CD4-positive, alpha-beta T cell (primary cell): ENCODE measurements at regions not wholly inside any gene's neighbourhood (a gene's known extent, or its start where the extent isn't known, plus 50 kb on each side); places are given as distances from the start of the nearest gene placed in this dataset.

Experiments
- ATAC-seq: fragments of 200-7000 bp; cut with Tn5 transposase; one replicate; pipeline ENCODE4 v1.10.0; 2022; ENCODE audit warnings: mild to moderate bottlenecking; ENCODE audit not compliant: poor library complexity
- CTCF ChIA-PET: fragments of 350-600 bp; sonication (Branson Sonifier 250); formaldehyde crosslinking; loops from one replicate; lab custom pipeline; 2021; ENCODE audit warnings: antibody characterized with exemption, inconsistent platforms; lab: Charles Lee
- POLR2A ChIA-PET: fragments of 350-600 bp; sonication (Branson Sonifier 250); formaldehyde crosslinking; loops from one replicate; lab custom pipeline; 2021; ENCODE audit warnings: antibody characterized with exemption, inconsistent platforms; lab: Charles Lee
- DNase-seq, 14 experiments: peaks; one replicate each; pipeline ENCODE4 v3.0.0-alpha.2; 2013 to 2020; ENCODE audit warnings: mixed read lengths in 2 of 14
- H3K27ac ChIP-seq, 2 donors: one replicate each; pipeline versions ENCODE4 v1.5.1 to v1.7.0; 2013; ENCODE audit warnings: low read length in 2 of 2, low read depth in 1 of 2, mild to moderate bottlenecking in 1 of 2
- H3K27me3 ChIP-seq, 2 experiments: 1 replicate in 1 of 2; 2 replicates in 1 of 2; pipeline versions ENCODE4 v1.6.1 to v1.7.0; 2013; ENCODE audit warnings: low read length in 2 of 2, control low read depth in 1 of 2, mild to moderate bottlenecking in 1 of 2, moderate library complexity in 1 of 2; ENCODE audit not compliant: insufficient read depth in 2 of 2, control insufficient read depth in 1 of 2
- H3K36me3 ChIP-seq: one replicate; pipeline ENCODE4 v1.6.1; 2013; ENCODE audit warnings: low read length, control low read depth; ENCODE audit not compliant: insufficient read depth
- H3K4me1 ChIP-seq: one replicate; pipeline ENCODE4 v1.6.1; 2013; ENCODE audit warnings: low read length, control low read depth; ENCODE audit not compliant: insufficient read depth
- H3K4me3 ChIP-seq: one replicate; pipeline ENCODE4 v1.5.1; 2013; ENCODE audit warnings: mild to moderate bottlenecking, low read length, moderate library complexity
- H3K9me3 ChIP-seq, 2 experiments: 1 replicate in 1 of 2; 2 replicates in 1 of 2; pipeline versions ENCODE4 v1.6.1 to v1.7.0; 2013; ENCODE audit warnings: low read length in 2 of 2, mild to moderate bottlenecking in 2 of 2, control low read depth in 1 of 2, moderate library complexity in 1 of 2; ENCODE audit not compliant: control insufficient read depth in 1 of 2, insufficient read depth in 1 of 2
- H3K27ac Mint-ChIP-seq: one replicate; pipeline ENCODE4 v1.8.0; 2020; ENCODE audit warnings: mixed read lengths
- H3K27me3 Mint-ChIP-seq: one replicate; pipeline ENCODE4 v1.8.0; 2021; ENCODE audit warnings: mixed read lengths
- H3K36me3 Mint-ChIP-seq: one replicate; pipeline ENCODE4 v1.8.0; 2021; ENCODE audit warnings: low read depth, mixed read lengths
- H3K4me1 Mint-ChIP-seq: one replicate; pipeline ENCODE4 v1.8.0; 2021; ENCODE audit warnings: low read depth, mixed read lengths
- H3K4me3 Mint-ChIP-seq: one replicate; pipeline ENCODE4 v1.8.0; 2020; ENCODE audit warnings: mild to moderate bottlenecking, mixed read lengths
- H3K9me3 Mint-ChIP-seq: one replicate; pipeline ENCODE4 v1.8.0; 2020; ENCODE audit warnings: mixed read lengths
- intact Hi-C, 2 experiments: fragments of 100-400 bp; cut with DNase I in 1 of 2; cut with micrococcal nuclease in 1 of 2; formaldehyde crosslinking; loops; one replicate each; pipeline versions ENCODE4 v1.15.1 to v1.9.0; 2023 to 2025; cut with DNase I, micrococcal nuclease
- TF ChIP-seq, protein P1 (sequence below): fragments of 200-600 bp; IDR thresholded peaks from one replicate; pipeline ENCODE4 v1.8.0; 2022; ENCODE audit warnings: antibody characterized with exemption, mild to moderate bottlenecking

- no peak overlapping the region for H3K27ac ChIP-seq
- peaks cover 35 to 67% of the 10 kb centered on the region in 2 experiments for H3K27me3 ChIP-seq
- H3K27me3 Mint-ChIP-seq: peaks cover 96% of the 10 kb centered on the region
- no peak overlapping the region for H3K4me3 ChIP-seq
- no peaks in the 10 kb centered on the region for H3K36me3 Mint-ChIP-seq
- H3K4me1 Mint-ChIP-seq: no peaks in the 10 kb centered on the region
- intact Hi-C loops: no loop called here
- no peaks in the 10 kb centered on the region for H3K36me3 ChIP-seq
- no peaks in the 10 kb centered on the region for H3K4me1 ChIP-seq
- H3K9me3 ChIP-seq: peaks cover 0 to 5% of the 10 kb centered on the region in 2 experiments
- DNase-seq: no peak
- ChIA-PET CTCF (no interaction called here), POLR2A (no interaction called here)
- H3K4me3 Mint-ChIP-seq: no peak overlapping the region
- no peak for ATAC-seq
- TF ChIP-seq, protein P1, sequence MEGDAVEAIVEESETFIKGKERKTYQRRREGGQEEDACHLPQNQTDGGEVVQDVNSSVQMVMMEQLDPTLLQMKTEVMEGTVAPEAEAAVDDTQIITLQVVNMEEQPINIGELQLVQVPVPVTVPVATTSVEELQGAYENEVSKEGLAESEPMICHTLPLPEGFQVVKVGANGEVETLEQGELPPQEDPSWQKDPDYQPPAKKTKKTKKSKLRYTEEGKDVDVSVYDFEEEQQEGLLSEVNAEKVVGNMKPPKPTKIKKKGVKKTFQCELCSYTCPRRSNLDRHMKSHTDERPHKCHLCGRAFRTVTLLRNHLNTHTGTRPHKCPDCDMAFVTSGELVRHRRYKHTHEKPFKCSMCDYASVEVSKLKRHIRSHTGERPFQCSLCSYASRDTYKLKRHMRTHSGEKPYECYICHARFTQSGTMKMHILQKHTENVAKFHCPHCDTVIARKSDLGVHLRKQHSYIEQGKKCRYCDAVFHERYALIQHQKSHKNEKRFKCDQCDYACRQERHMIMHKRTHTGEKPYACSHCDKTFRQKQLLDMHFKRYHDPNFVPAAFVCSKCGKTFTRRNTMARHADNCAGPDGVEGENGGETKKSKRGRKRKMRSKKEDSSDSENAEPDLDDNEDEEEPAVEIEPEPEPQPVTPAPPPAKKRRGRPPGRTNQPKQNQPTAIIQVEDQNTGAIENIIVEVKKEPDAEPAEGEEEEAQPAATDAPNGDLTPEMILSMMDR: no peak
- H3K9me3 Mint-ChIP-seq: no peaks in the 10 kb centered on the region
- H3K27ac Mint-ChIP-seq: no peak overlapping the region
These were observed 72.5 kb downstream of the RRAGC start for GRCh38 chr1:38787041-38787440.

GRCh38 chr1:38786040-38786436, 73.5 kb downstream of the RRAGC start:
- no peaks in the 10 kb centered on the region for H3K4me1 Mint-ChIP-seq
- Histone ChIP-seq H3K27ac (no peak overlapping the region), H3K36me3 (no peaks in the 10 kb centered on the region), H3K4me1 (no peaks in the 10 kb centered on the region), H3K9me3 (peaks cover 0 to 5% of the 10 kb centered on the region in 2 experiments), H3K4me3 (no peak overlapping the region), H3K27me3 (peaks cover 39 to 67% of the 10 kb centered on the region in 2 experiments)
- no peak for ATAC-seq
- no peak overlapping the region for H3K27ac Mint-ChIP-seq
- TF ChIP-seq, protein P1: no peak
- no peaks in the 10 kb centered on the region for H3K9me3 Mint-ChIP-seq
- ChIA-PET CTCF (no interaction called here), POLR2A (no interaction called here)
- intact Hi-C loops: no loop called here
- DNase-seq: no peak
- peaks cover 96% of the 10 kb centered on the region for H3K27me3 Mint-ChIP-seq
- no peak overlapping the region for H3K4me3 Mint-ChIP-seq
- no peaks in the 10 kb centered on the region for H3K36me3 Mint-ChIP-seq

- H3K36me3 ChIP-seq: no peaks in the 10 kb centered on the region
- CTCF ChIA-PET: no interaction called here
- no peak overlapping the region for H3K27ac Mint-ChIP-seq
- H3K9me3 ChIP-seq: peaks cover 0 to 5% of the 10 kb centered on the region in 2 experiments
- TF ChIP-seq, protein P1: no peak
- no peak overlapping the region for H3K4me3 Mint-ChIP-seq
- H3K36me3 Mint-ChIP-seq: no peaks in the 10 kb centered on the region
- DNase-seq (no peak), ATAC-seq (no peak)
- no peaks in the 10 kb centered on the region for H3K4me1 Mint-ChIP-seq
- no peak overlapping the region for H3K4me3 ChIP-seq
- no peak overlapping the region for H3K27ac ChIP-seq
- no peaks in the 10 kb centered on the region for H3K4me1 ChIP-seq
- POLR2A ChIA-PET: no interaction called here
- no peaks in the 10 kb centered on the region for H3K9me3 Mint-ChIP-seq
- peaks cover 43 to 64% of the 10 kb centered on the region in 2 experiments for H3K27me3 ChIP-seq
- peaks cover 92% of the 10 kb centered on the region for H3K27me3 Mint-ChIP-seq
- intact Hi-C loops: no loop called here
These were observed 74.1 kb downstream of the RRAGC start for GRCh38 chr1:38785285-38786039.
